ENCODE measurements at regions not wholly inside any gene's neighbourhood (a gene's known extent, or its start where the extent isn't known, plus 50 kb on each side); places are given as distances from the start of the nearest gene placed in this dataset.

GRCh38 chrX:42519666-42520231 lies 258.2 kb downstream of the PPP1R2C start:
- H3K4me3 ChIP-seq (ENCODE audit: low read length): no peak overlapping the region
- H3K27ac Mint-ChIP-seq: no peak overlapping the region
- no peaks in the 10 kb centered on the region for H3K9me3 ChIP-seq (ENCODE audit: control insufficient read depth in 2 of 3, low read length in 3 of 3)
- H3K9me3 Mint-ChIP-seq: no peaks in the 10 kb centered on the region
- H3K36me3 ChIP-seq (ENCODE audit: control insufficient read depth in 2 of 3, insufficient read depth in 3 of 3, low read length in 3 of 3): no peaks in the 10 kb centered on the region
- ATAC-seq (no peak), DNase-seq (no peak)
- no peak overlapping the region for H3K27ac ChIP-seq (ENCODE audit: low read depth, low read length)
- POLR2A ChIA-PET: interaction anchor here (0.7 kb wide), 1 partner anchor 24 kb away, joined by 3 read pairs; no protein-coding TSS in a partner anchor
- H3K27me3 Mint-ChIP-seq: no peaks in the 10 kb centered on the region
- CTCF ChIA-PET: no interaction called here
- intact Hi-C loops (cut with micrococcal nuclease): no loop called here
- H3K4me1 ChIP-seq (ENCODE audit: control insufficient read depth in 2 of 2, insufficient read depth in 2 of 2, low read length in 2 of 2): no peaks in the 10 kb centered on the region
- no peaks in the 10 kb centered on the region for H3K36me3 Mint-ChIP-seq
- H3K27me3 ChIP-seq (ENCODE audit: control insufficient read depth in 2 of 2, insufficient read depth in 2 of 2, low read length in 2 of 2): no peaks in the 10 kb centered on the region
- no peak overlapping the region for H3K4me3 Mint-ChIP-seq
- peaks cover 0 to 2% (median 0%) of the 10 kb centered on the region in 7 donors for H3K4me1 Mint-ChIP-seq

- ChIA-PET CTCF (no interaction called here), POLR2A (no interaction called here)
- no peaks in the 10 kb centered on the region for H3K36me3 Mint-ChIP-seq
Observed at GRCh38 chrX:42515939-42516338, 262.0 kb downstream of the PPP1R2C start.

GRCh38 chrX:42505016-42505415 lies 272.9 kb downstream of the PPP1R2C start:
- Histone ChIP-seq H3K36me3 (ENCODE audit: control insufficient read depth in 2 of 3, insufficient read depth in 3 of 3, low read length in 3 of 3) (no peaks in the 10 kb centered on the region), H3K9me3 (ENCODE audit: control insufficient read depth in 2 of 3, low read length in 3 of 3) (no peaks in the 10 kb centered on the region), H3K27me3 (ENCODE audit: control insufficient read depth in 2 of 2, insufficient read depth in 2 of 2, low read length in 2 of 2) (no peaks in the 10 kb centered on the region), H3K27ac (ENCODE audit: low read depth, low read length) (no peak overlapping the region), H3K4me3 (ENCODE audit: low read length) (no peak overlapping the region), H3K4me1 (ENCODE audit: control insufficient read depth in 2 of 2, insufficient read depth in 2 of 2, low read length in 2 of 2) (no peaks in the 10 kb centered on the region)
- DNase-seq: no peak
- Mint-ChIP-seq H3K4me3 (no peak overlapping the region), H3K4me1 (peaks cover 0 to 4% (median 0%) of the 10 kb centered on the region in 7 donors), H3K36me3 (peaks cover 0 to 7% (median 0%) of the 10 kb centered on the region in 5 donors), H3K27me3 (no peaks in the 10 kb centered on the region), H3K27ac (no peak overlapping the region), H3K9me3 (peaks cover 0 to 29% (median 8%) of the 10 kb centered on the region in 11 donors)
- intact Hi-C loops (cut with micrococcal nuclease): no loop called here
- ATAC-seq: no peak
- ChIA-PET CTCF (no interaction called here), POLR2A (no interaction called here)

More at GRCh38 chrX:42515939-42516338, 262.0 kb downstream of the PPP1R2C start:
- Mint-ChIP-seq H3K4me3 (no peak overlapping the region), H3K27ac (no peak overlapping the region), H3K9me3 (peaks cover 0 to 7% (median 0%) of the 10 kb centered on the region in 11 donors), H3K4me1 (no peaks in the 10 kb centered on the region), H3K27me3 (no peaks in the 10 kb centered on the region)
- Histone ChIP-seq H3K4me1 (ENCODE audit: control insufficient read depth in 2 of 2, insufficient read depth in 2 of 2, low read length in 2 of 2) (no peaks in the 10 kb centered on the region), H3K27ac (ENCODE audit: low read depth, low read length) (no peak overlapping the region), H3K36me3 (ENCODE audit: control insufficient read depth in 2 of 3, insufficient read depth in 3 of 3, low read length in 3 of 3) (no peaks in the 10 kb centered on the region), H3K9me3 (ENCODE audit: control insufficient read depth in 2 of 3, low read length in 3 of 3) (no peaks in the 10 kb centered on the region), H3K27me3 (ENCODE audit: control insufficient read depth in 2 of 2, insufficient read depth in 2 of 2, low read length in 2 of 2) (no peaks in the 10 kb centered on the region), H3K4me3 (ENCODE audit: low read length) (no peak overlapping the region)
- intact Hi-C loops (cut with micrococcal nuclease): no loop called here
- ATAC-seq: no peak
- DNase-seq: no peak

- Mint-ChIP-seq H3K27ac (no peak overlapping the region), H3K4me1 (peaks cover 0 to 4% (median 0%) of the 10 kb centered on the region in 7 donors), H3K27me3 (no peaks in the 10 kb centered on the region), H3K36me3 (no peaks in the 10 kb centered on the region), H3K4me3 (no peak overlapping the region), H3K9me3 (no peaks in the 10 kb centered on the region)
- Histone ChIP-seq H3K4me3 (ENCODE audit: low read length) (no peak overlapping the region), H3K36me3 (ENCODE audit: control insufficient read depth in 2 of 3, insufficient read depth in 3 of 3, low read length in 3 of 3) (no peaks in the 10 kb centered on the region), H3K4me1 (ENCODE audit: control insufficient read depth in 2 of 2, insufficient read depth in 2 of 2, low read length in 2 of 2) (peaks cover 0 to 7% of the 10 kb centered on the region in 2 donors), H3K9me3 (ENCODE audit: control insufficient read depth in 2 of 3, low read length in 3 of 3) (no peaks in the 10 kb centered on the region), H3K27me3 (ENCODE audit: control insufficient read depth in 2 of 2, insufficient read depth in 2 of 2, low read length in 2 of 2) (no peaks in the 10 kb centered on the region), H3K27ac (ENCODE audit: low read depth, low read length) (no peak overlapping the region)
- ChIA-PET POLR2A (no interaction called here), CTCF (no interaction called here)
- no peak for ATAC-seq
- no peak for DNase-seq
- intact Hi-C loops (cut with micrococcal nuclease): no loop called here
Observed at GRCh38 chrX:42499620-42500019, 278.3 kb downstream of the PPP1R2C start.

GRCh38 chrX:42497356-42497755 lies 280.6 kb downstream of the PPP1R2C start:
- Histone ChIP-seq H3K4me1 (ENCODE audit: control insufficient read depth in 2 of 2, insufficient read depth in 2 of 2, low read length in 2 of 2) (peaks cover 0 to 7% of the 10 kb centered on the region in 2 donors), H3K27ac (ENCODE audit: low read depth, low read length) (no peak overlapping the region), H3K36me3 (ENCODE audit: control insufficient read depth in 2 of 3, insufficient read depth in 3 of 3, low read length in 3 of 3) (no peaks in the 10 kb centered on the region), H3K4me3 (ENCODE audit: low read length) (no peak overlapping the region), H3K27me3 (ENCODE audit: control insufficient read depth in 2 of 2, insufficient read depth in 2 of 2, low read length in 2 of 2) (no peaks in the 10 kb centered on the region), H3K9me3 (ENCODE audit: control insufficient read depth in 2 of 3, low read length in 3 of 3) (no peaks in the 10 kb centered on the region)
- DNase-seq: no peak
- H3K36me3 Mint-ChIP-seq: no peaks in the 10 kb centered on the region
- H3K9me3 Mint-ChIP-seq: no peaks in the 10 kb centered on the region
- no peak overlapping the region for H3K27ac Mint-ChIP-seq
- ChIA-PET CTCF (no interaction called here), POLR2A (no interaction called here)
- intact Hi-C loops (cut with micrococcal nuclease): no loop called here
- H3K4me3 Mint-ChIP-seq: no peak overlapping the region
- peaks cover 0 to 4% (median 0%) of the 10 kb centered on the region in 7 donors for H3K4me1 Mint-ChIP-seq
- ATAC-seq: no peak
- H3K27me3 Mint-ChIP-seq: no peaks in the 10 kb centered on the region

- H3K27me3 Mint-ChIP-seq: no peaks in the 10 kb centered on the region
- POLR2A ChIA-PET: no interaction called here
- Histone ChIP-seq H3K36me3 (ENCODE audit: control insufficient read depth in 2 of 3, insufficient read depth in 3 of 3, low read length in 3 of 3) (no peaks in the 10 kb centered on the region), H3K27me3 (ENCODE audit: control insufficient read depth in 2 of 2, insufficient read depth in 2 of 2, low read length in 2 of 2) (no peaks in the 10 kb centered on the region), H3K4me1 (ENCODE audit: control insufficient read depth in 2 of 2, insufficient read depth in 2 of 2, low read length in 2 of 2) (peaks cover 0 to 7% of the 10 kb centered on the region in 2 donors), H3K4me3 (ENCODE audit: low read length) (no peak overlapping the region), H3K27ac (ENCODE audit: low read depth, low read length) (no peak overlapping the region), H3K9me3 (ENCODE audit: control insufficient read depth in 2 of 3, low read length in 3 of 3) (no peaks in the 10 kb centered on the region)
- ATAC-seq (no peak), DNase-seq (no peak)
- intact Hi-C loops (cut with micrococcal nuclease): no loop called here
- no peaks in the 10 kb centered on the region for H3K9me3 Mint-ChIP-seq
- no peak overlapping the region for H3K4me3 Mint-ChIP-seq
- H3K27ac Mint-ChIP-seq: no peak overlapping the region
- CTCF ChIA-PET: no interaction called here
- H3K36me3 Mint-ChIP-seq: no peaks in the 10 kb centered on the region
- peaks cover 0 to 3% (median 0%) of the 10 kb centered on the region in 7 donors for H3K4me1 Mint-ChIP-seq
Observed at GRCh38 chrX:42496239-42496638, 281.7 kb downstream of the PPP1R2C start.

GRCh38 chrX:42495139-42495538 lies 282.8 kb downstream of the PPP1R2C start:
- POLR2A ChIA-PET: no interaction called here
- intact Hi-C loops (cut with micrococcal nuclease): no loop called here
- H3K4me1 Mint-ChIP-seq: peaks cover 0 to 3% (median 0%) of the 10 kb centered on the region in 7 donors
- Histone ChIP-seq H3K27me3 (ENCODE audit: control insufficient read depth in 2 of 2, insufficient read depth in 2 of 2, low read length in 2 of 2) (no peaks in the 10 kb centered on the region), H3K9me3 (ENCODE audit: control insufficient read depth in 2 of 3, low read length in 3 of 3) (no peaks in the 10 kb centered on the region), H3K27ac (ENCODE audit: low read depth, low read length) (no peak overlapping the region), H3K4me1 (ENCODE audit: control insufficient read depth in 2 of 2, insufficient read depth in 2 of 2, low read length in 2 of 2) (peaks cover 0 to 7% of the 10 kb centered on the region in 2 donors), H3K36me3 (ENCODE audit: control insufficient read depth in 2 of 3, insufficient read depth in 3 of 3, low read length in 3 of 3) (no peaks in the 10 kb centered on the region), H3K4me3 (ENCODE audit: low read length) (no peak overlapping the region)
- no peak overlapping the region for H3K4me3 Mint-ChIP-seq
- CTCF ChIA-PET: no interaction called here
- H3K9me3 Mint-ChIP-seq: no peaks in the 10 kb centered on the region
- ATAC-seq (no peak), DNase-seq (peak in 2 of 9 donors; percentile 0)
- H3K27ac Mint-ChIP-seq: peak overlapping the region in 1 of 9 donors; percentile 20
- no peaks in the 10 kb centered on the region for H3K27me3 Mint-ChIP-seq
- H3K36me3 Mint-ChIP-seq: no peaks in the 10 kb centered on the region

Data from naive thymus-derived CD4-positive, alpha-beta T cell (primary cell).